ENCODE measurements at regions not wholly inside any gene's neighbourhood (a gene's known extent, or its start where the extent isn't known, plus 50 kb on each side); places are given as distances from the start of the nearest gene placed in this dataset.

- Histone ChIP-seq H3K27me3 (ENCODE audit: low read length) (no peaks in the 10 kb centered on the region), H2AFZ (ENCODE audit: low read depth, low read length, severe bottlenecking) (no peak overlapping the region), H3F3A (ENCODE audit: insufficient read depth) (no peaks in the 10 kb centered on the region), H3K4me3 (ENCODE audit: insufficient read depth, low read length, poor library complexity, severe bottlenecking) (no peak overlapping the region), H3K9me2 (replicated peaks; ENCODE audit: insufficient read depth, low read length) (no peaks in the 10 kb centered on the region), H3K9me3 (ENCODE audit: insufficient read depth, low read length) (no peaks in the 10 kb centered on the region), H4K20me1 (ENCODE audit: low read depth, low read length) (no peaks in the 10 kb centered on the region), H3K79me2 (ENCODE audit: insufficient read depth, low read length) (no peaks in the 10 kb centered on the region), H3K9ac (ENCODE audit: low read length) (no peak overlapping the region), H3K4me2 (ENCODE audit: low read depth, low read length, poor library complexity, severe bottlenecking) (no peak overlapping the region), H3K27ac (ENCODE audit: low read depth, low read length) (no peak overlapping the region), H3K36me3 (ENCODE audit: low read length) (no peaks in the 10 kb centered on the region)
- TF ChIP-seq EZH2phosphoT487 (conservative IDR thresholded peaks at IDR 0.05; ENCODE audit: low read length), result no peak
- TF ChIP-seq CTCF (IDR thresholded peaks at IDR 0.05; ENCODE audit: insufficient read depth, low read length, poor library complexity, severe bottlenecking), result no peak
Observed at GRCh38 chr5:89733772-89734171, 675.8 kb downstream of the CETN3 start.

- Histone ChIP-seq H2AFZ (ENCODE audit: low read depth, low read length, severe bottlenecking) (no peak overlapping the region), H3F3A (ENCODE audit: insufficient read depth) (no peaks in the 10 kb centered on the region), H3K9me3 (ENCODE audit: insufficient read depth, low read length) (no peaks in the 10 kb centered on the region), H4K20me1 (ENCODE audit: low read depth, low read length) (no peaks in the 10 kb centered on the region), H3K27ac (ENCODE audit: low read depth, low read length) (no peak overlapping the region), H3K27me3 (ENCODE audit: low read length) (no peaks in the 10 kb centered on the region), H3K9me2 (replicated peaks; ENCODE audit: insufficient read depth, low read length) (no peaks in the 10 kb centered on the region), H3K79me2 (ENCODE audit: insufficient read depth, low read length) (no peaks in the 10 kb centered on the region), H3K36me3 (ENCODE audit: low read length) (no peaks in the 10 kb centered on the region), H3K4me3 (ENCODE audit: insufficient read depth, low read length, poor library complexity, severe bottlenecking) (no peak overlapping the region), H3K4me2 (ENCODE audit: low read depth, low read length, poor library complexity, severe bottlenecking) (no peak overlapping the region), H3K9ac (ENCODE audit: low read length) (no peak overlapping the region)
- TF ChIP-seq EZH2phosphoT487 (conservative IDR thresholded peaks at IDR 0.05; ENCODE audit: low read length) (no peak), CTCF (IDR thresholded peaks at IDR 0.05; ENCODE audit: insufficient read depth, low read length, poor library complexity, severe bottlenecking) (no peak)
Observed at GRCh38 chr5:89729623-89730301, 679.8 kb downstream of the CETN3 start.

- TF ChIP-seq CTCF (IDR thresholded peaks at IDR 0.05; ENCODE audit: insufficient read depth, low read length, poor library complexity, severe bottlenecking) (no peak), EZH2phosphoT487 (conservative IDR thresholded peaks at IDR 0.05; ENCODE audit: low read length) (no peak)
- no peaks in the 10 kb centered on the region for H3K27me3 ChIP-seq (ENCODE audit: low read length)
- no peak overlapping the region for H2AFZ ChIP-seq (ENCODE audit: low read depth, low read length, severe bottlenecking)
- no peaks in the 10 kb centered on the region for H3K79me2 ChIP-seq (ENCODE audit: insufficient read depth, low read length)
- no peak overlapping the region for H3K9ac ChIP-seq (ENCODE audit: low read length)
- H3K9me2 ChIP-seq (replicated peaks; ENCODE audit: insufficient read depth, low read length), result no peaks in the 10 kb centered on the region
- H3K36me3 ChIP-seq (ENCODE audit: low read length), result no peaks in the 10 kb centered on the region
- no peaks in the 10 kb centered on the region for H3K9me3 ChIP-seq (ENCODE audit: insufficient read depth, low read length)
- no peaks in the 10 kb centered on the region for H3F3A ChIP-seq (ENCODE audit: insufficient read depth)
- H3K27ac ChIP-seq (ENCODE audit: low read depth, low read length), result no peak overlapping the region
- no peaks in the 10 kb centered on the region for H4K20me1 ChIP-seq (ENCODE audit: low read depth, low read length)
- H3K4me2 ChIP-seq (ENCODE audit: low read depth, low read length, poor library complexity, severe bottlenecking), result no peak overlapping the region
- no peak overlapping the region for H3K4me3 ChIP-seq (ENCODE audit: insufficient read depth, low read length, poor library complexity, severe bottlenecking)
Observed at GRCh38 chr5:89728750-89729149, 680.8 kb downstream of the CETN3 start.

Data from SU-DHL-6 (cell line).